Smooth muscle cell (in vitro differentiated cells): ENCODE measurements at regions not wholly inside any gene's neighbourhood (a gene's known extent, or its start where the extent isn't known, plus 50 kb on each side); places are given as distances from the start of the nearest gene placed in this dataset.

Source experiments
- DNase-seq: peaks from one replicate; lab custom pipeline; 2025; ENCODE audit not compliant: unreplicated experiment; lab: John Stamatoyannopoulos, UW
- H2AFZ ChIP-seq: fragments of 200-600 bp; sonication (generic); 2 replicates; pipeline ENCODE4 v1.6.0; 2016; ENCODE audit warnings: antibody characterized with exemption, low read depth, mild to moderate bottlenecking
- H3F3A ChIP-seq: fragments of 200-600 bp; sonication (generic); 2 replicates; pipeline ENCODE4 v1.6.0; 2017; ENCODE audit warnings: antibody characterized with exemption, low read depth
- H3K27ac ChIP-seq: fragments of 200-600 bp; sonication (generic); 2 replicates; pipeline ENCODE4 v1.5.1; 2016; ENCODE audit warnings: low read depth, mild to moderate bottlenecking
- H3K27me3 ChIP-seq: fragments of 200-600 bp; sonication (generic); 2 replicates; pipeline ENCODE4 v1.6.1; 2016; ENCODE audit warnings: low read depth, mild to moderate bottlenecking
- H3K36me3 ChIP-seq: fragments of 200-600 bp; sonication (generic); 2 replicates; pipeline ENCODE4 v1.5.1; 2016; ENCODE audit warnings: low read depth
- H3K4me1 ChIP-seq: fragments of 200-600 bp; sonication (generic); 2 replicates; pipeline ENCODE4 v1.5.1; 2016; ENCODE audit warnings: low read depth
- H3K4me2 ChIP-seq: fragments of 200-600 bp; sonication (generic); 2 replicates; pipeline ENCODE4 v1.6.0; 2016; ENCODE audit warnings: mild to moderate bottlenecking
- H3K4me3 ChIP-seq: fragments of 200-600 bp; sonication (generic); 2 replicates; pipeline ENCODE4 v1.5.1; 2016; ENCODE audit warnings: mild to moderate bottlenecking
- H3K79me2 ChIP-seq: fragments of 200-600 bp; sonication (generic); 2 replicates; pipeline ENCODE4 v1.6.0; 2016; ENCODE audit warnings: low read depth, mild to moderate bottlenecking
- H3K9ac ChIP-seq: fragments of 200-600 bp; sonication (generic); 2 replicates; pipeline ENCODE4 v1.6.0; 2016; ENCODE audit warnings: low read depth
- H3K9me3 ChIP-seq: fragments of 200-600 bp; sonication (generic); replicated peaks from 2 replicates; pipeline ENCODE4 v1.5.1; 2016; ENCODE audit warnings: low read depth
- H4K20me1 ChIP-seq: fragments of 200-600 bp; sonication (generic); 2 replicates; pipeline ENCODE4 v1.6.0; 2016; ENCODE audit warnings: low read depth
- WGBS: methylation state at CpG from one replicate; pipeline ENCODE4 v1.1.7; 2016; ENCODE audit warnings: low lambda C conversion rate; 5-methylcytosine and 5-hydroxymethylcytosine counted together
- TF ChIP-seq, protein P1 (sequence below): fragments of 200-600 bp; sonication (generic); IDR thresholded peaks from 2 replicates; pipeline ENCODE4 v1.5.1; 2017; ENCODE audit warnings: borderline replicate concordance, mild to moderate bottlenecking, antibody characterized with exemption; ENCODE audit not compliant: insufficient read depth, poor library complexity, severe bottlenecking

DNA sequence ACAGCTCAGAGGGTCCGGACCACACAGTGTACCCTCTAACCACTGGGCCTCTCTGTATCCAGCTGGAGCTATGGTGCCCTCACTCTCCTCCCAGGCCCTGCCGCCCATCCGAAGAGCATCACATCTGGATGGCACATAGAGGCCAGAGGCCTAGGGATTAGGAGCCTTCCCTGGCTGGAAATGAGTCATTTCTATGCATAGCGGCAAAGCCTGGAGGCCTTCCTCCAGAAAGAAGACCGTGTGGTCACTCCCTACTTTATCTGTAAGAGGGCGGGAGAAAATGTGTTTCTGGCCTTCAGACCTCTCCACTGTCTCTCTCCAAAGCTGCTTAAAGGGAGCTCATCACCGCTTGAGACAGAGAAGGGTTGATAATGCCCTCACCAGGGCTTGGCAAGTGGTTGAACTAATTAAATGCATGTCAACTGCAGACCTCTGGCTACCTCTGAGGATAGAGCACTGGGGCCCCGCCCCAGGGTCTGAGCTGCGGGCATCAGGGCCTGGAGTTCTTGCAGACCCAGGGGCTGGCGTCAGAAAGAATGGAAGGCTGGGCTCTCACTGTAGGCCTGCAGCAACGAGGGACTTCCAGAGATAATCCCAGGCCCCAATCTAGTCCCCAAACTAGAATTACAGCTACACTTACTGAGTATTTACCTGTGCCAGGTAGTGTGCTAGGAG, 122.2 kb downstream of the IRX5 start:
- Histone ChIP-seq H2AFZ (no peak overlapping the region), H3K4me2 (peak overlapping the region; percentile 16), H3K4me3 (no peak overlapping the region), H3K9ac (no peak overlapping the region), H3F3A (no peaks in the 10 kb centered on the region), H3K79me2 (no peaks in the 10 kb centered on the region), H3K36me3 (no peaks in the 10 kb centered on the region), H3K4me1 (peaks cover 10% of the 10 kb centered on the region), H3K27ac (no peak overlapping the region), H3K9me3 (no peaks in the 10 kb centered on the region), H3K27me3 (peaks cover 30% of the 10 kb centered on the region), H4K20me1 (no peaks in the 10 kb centered on the region)
- WGBS = 34% methylated on average over 11 of the region's 11 CpGs
- no peak for DNase-seq
- TF ChIP-seq, protein P1, sequence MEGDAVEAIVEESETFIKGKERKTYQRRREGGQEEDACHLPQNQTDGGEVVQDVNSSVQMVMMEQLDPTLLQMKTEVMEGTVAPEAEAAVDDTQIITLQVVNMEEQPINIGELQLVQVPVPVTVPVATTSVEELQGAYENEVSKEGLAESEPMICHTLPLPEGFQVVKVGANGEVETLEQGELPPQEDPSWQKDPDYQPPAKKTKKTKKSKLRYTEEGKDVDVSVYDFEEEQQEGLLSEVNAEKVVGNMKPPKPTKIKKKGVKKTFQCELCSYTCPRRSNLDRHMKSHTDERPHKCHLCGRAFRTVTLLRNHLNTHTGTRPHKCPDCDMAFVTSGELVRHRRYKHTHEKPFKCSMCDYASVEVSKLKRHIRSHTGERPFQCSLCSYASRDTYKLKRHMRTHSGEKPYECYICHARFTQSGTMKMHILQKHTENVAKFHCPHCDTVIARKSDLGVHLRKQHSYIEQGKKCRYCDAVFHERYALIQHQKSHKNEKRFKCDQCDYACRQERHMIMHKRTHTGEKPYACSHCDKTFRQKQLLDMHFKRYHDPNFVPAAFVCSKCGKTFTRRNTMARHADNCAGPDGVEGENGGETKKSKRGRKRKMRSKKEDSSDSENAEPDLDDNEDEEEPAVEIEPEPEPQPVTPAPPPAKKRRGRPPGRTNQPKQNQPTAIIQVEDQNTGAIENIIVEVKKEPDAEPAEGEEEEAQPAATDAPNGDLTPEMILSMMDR = no peak

- Histone ChIP-seq H3F3A (no peaks in the 10 kb centered on the region), H3K27ac (no peak overlapping the region), H3K36me3 (no peaks in the 10 kb centered on the region), H4K20me1 (no peaks in the 10 kb centered on the region), H3K79me2 (no peaks in the 10 kb centered on the region), H3K4me1 (peaks cover 10% of the 10 kb centered on the region), H3K9me3 (no peaks in the 10 kb centered on the region), H3K4me2 (no peak overlapping the region), H3K27me3 (peaks cover 40% of the 10 kb centered on the region), H2AFZ (no peak overlapping the region), H3K4me3 (no peak overlapping the region), H3K9ac (no peak overlapping the region)
- WGBS = 93% methylated on average over 3 of the region's 3 CpGs
- TF ChIP-seq, protein P1 = no peak
- DNase-seq = no peak
These were observed 124.6 kb downstream of the IRX5 start for GRCh38 chr16:55055262-55055661.

DNA sequence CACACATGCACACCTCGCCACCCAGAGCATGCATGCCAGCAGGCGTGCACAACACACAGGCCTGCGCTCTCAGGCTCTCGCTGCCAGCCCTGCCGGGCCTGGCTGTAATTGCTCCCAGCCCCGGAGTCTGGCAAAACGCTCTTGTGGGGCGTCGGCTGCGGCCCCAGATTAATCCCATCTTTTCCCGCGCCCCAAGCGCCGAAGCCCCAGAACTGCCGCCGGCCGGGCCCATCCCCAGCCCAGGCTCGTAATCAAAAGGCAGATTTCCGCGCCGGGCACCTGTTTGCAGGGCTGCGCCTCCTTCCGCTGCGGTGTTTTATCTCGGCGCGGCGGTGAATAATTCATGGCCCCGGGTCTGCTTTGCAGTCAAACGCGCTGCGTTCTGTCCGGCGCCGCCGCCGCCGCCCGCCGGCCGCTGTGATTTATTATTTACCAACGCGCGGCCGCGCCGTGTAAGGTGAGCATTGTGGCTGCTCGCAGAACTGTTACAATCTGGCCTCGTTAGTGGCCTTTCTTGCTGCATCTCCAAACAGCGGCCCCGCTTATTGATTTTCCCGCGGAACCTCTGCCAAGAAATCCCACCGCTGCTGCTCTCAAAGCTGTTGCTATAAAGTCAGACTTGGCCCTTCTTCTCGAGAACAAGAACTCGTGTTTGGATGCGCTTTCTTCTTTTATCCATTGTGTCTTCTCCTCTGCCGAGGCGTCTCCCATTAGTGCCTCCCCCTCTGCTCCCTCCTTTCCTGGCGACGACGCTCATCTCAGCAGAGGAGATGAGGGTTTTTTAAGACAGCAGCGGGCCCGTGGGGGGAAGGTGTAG, 126.1 kb downstream of the IRX5 start:
- H3K4me1 ChIP-seq = peaks cover 10% of the 10 kb centered on the region
- no peaks in the 10 kb centered on the region for H4K20me1 ChIP-seq
- no peak overlapping the region for H3K27ac ChIP-seq
- no peak for DNase-seq
- H2AFZ ChIP-seq = peak overlapping the region; percentile 72
- no peaks in the 10 kb centered on the region for H3K9me3 ChIP-seq
- no peak overlapping the region for H3K9ac ChIP-seq
- H3K4me3 ChIP-seq = peak overlapping the region; percentile 50
- H3K36me3 ChIP-seq = no peaks in the 10 kb centered on the region
- WGBS = 8% methylated on average over 64 of the region's 64 CpGs
- H3F3A ChIP-seq = no peaks in the 10 kb centered on the region
- TF ChIP-seq, protein P1 = peak; percentile 11
- H3K79me2 ChIP-seq = no peaks in the 10 kb centered on the region
- H3K27me3 ChIP-seq = peaks cover 40% of the 10 kb centered on the region
- H3K4me2 ChIP-seq = peak overlapping the region; percentile 90
